ENCODE measurements at regions not wholly inside any gene's neighbourhood (a gene's known extent, or its start where the extent isn't known, plus 50 kb on each side); places are given as distances from the start of the nearest gene placed in this dataset.
"Not testable (repeated sequence)": the region's sequence is repeated elsewhere in the genome, so short reads cannot be mapped to it uniquely, and the experiment has no call there.

DNA sequence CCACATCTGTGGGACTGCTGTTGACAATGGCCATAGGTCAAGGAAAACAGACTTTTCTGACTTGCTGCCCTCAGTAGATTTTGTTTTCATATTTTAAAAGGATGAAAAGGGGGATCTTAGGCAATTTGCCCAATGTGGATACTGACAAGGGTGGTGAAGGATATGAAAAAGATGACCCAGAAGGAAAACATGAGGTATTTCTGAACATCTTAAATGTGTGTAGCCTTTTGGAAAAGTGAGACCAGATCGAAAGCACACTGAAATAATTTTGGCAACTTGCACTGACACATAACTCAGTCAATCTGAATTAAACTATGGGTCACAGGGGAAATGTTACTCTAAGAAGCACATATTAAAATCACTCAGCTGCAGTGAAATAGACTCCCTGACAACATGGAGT lies 1793.0 kb upstream of the ACO1 start:
- DNase-seq (ENCODE audit: insufficient read length, low spot score) = no peak
- no peak for FAIRE-seq

GRCh38 chr9:30597608-30598007 lies 1786.8 kb upstream of the ACO1 start:
- no peak for DNase-seq (ENCODE audit: insufficient read length, low spot score)
- FAIRE-seq = no peak

DNA sequence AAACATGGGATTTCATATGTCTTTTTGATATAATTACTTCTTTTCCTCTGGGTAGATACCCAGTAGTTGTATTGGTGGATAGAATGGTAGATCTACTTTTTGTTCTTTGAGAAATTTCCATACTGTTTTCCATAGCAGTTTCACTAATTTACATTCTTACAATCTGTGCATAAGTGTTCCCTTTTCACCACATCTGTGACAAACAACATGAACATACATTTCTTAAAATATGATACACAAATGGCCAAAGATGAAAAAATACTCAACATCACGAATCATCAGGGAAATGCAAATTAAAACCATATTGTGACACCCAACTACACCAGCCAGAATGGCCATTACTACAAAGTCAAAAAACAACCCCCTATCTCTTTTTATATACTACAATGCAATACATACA lies 1778.5 kb upstream of the ACO1 start:
- FAIRE-seq (no peak), DNase-seq (ENCODE audit: insufficient read length, low spot score) (no peak)

GRCh38 chr9:30609713-30610112 lies 1774.7 kb upstream of the ACO1 start:
- no peak for FAIRE-seq
- DNase-seq (ENCODE audit: insufficient read length, low spot score) = no peak

DNA sequence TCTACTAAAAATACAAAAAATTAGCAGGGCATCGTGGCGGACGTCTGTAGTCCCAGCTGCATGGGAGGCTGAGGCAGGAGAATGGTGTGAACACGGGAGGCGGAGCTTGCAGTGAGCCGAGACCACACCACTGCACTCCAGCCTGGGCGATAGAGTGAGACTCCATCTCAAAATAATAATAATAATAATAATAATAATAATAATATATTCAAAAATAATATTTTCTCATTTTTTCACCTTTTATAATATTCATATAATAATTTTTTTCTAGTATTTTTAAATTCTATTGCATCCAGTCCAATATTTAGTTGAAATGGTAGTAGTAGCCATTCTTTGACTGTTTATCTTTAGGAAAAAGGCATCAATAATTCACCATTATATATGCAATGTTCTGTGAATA lies 1767.7 kb upstream of the ACO1 start:
- not testable (repeated sequence) for DNase-seq (ENCODE audit: insufficient read length, low spot score); FAIRE-seq

DNA sequence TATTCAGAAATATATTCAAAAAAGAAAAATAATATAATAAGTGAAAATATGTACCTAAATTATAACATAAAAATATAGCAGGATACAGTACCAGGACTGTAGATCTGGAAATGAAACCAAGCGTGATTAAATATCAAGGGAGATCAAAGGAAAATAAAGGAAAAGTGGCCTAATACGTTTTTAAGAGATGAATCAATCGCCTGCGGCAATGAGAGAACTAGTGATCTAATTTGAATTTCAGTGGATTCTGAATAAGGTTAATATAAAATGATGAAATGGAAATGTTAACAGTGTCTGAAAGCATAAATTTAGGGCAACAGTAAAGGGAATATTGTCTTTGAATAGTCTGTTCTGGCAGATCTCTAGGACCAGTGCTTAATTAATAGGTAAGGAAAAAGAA lies 1761.9 kb upstream of the ACO1 start:
- FAIRE-seq (no peak), DNase-seq (ENCODE audit: insufficient read length, low spot score) (no peak)

- DNase-seq (ENCODE audit: insufficient read length, low spot score) = no peak
- FAIRE-seq = no peak
These were observed 1755.4 kb upstream of the ACO1 start for GRCh38 chr9:30628915-30629567.

GRCh38 chr9:30630459-30630858 lies 1754.0 kb upstream of the ACO1 start:
- no peak for FAIRE-seq
- DNase-seq (ENCODE audit: insufficient read length, low spot score) = no peak

DNA sequence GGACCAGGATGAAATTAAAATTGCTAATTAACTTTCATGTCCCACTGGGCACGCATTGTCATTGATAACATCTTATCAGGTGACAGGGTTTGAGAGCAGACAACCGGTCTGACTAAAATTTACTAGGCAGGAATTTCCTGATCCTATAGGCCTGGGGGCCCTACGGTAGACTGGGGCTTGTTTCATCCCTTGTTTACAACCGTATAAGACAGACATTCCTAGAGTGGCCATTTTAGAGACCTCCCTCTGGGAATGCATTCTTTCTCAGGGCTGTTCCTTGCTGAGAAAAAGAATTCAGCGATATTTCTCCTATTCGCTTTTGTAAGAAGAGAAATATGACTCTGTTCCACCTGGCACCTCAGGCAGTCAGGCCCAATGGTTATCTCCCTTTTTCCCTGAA lies 1737.8 kb upstream of the ACO1 start:
- not testable (repeated sequence) for DNase-seq (ENCODE audit: insufficient read length, low spot score); FAIRE-seq

GRCh38 chr9:30661925-30662324 lies 1722.5 kb upstream of the ACO1 start:
- no peak for FAIRE-seq

DNA sequence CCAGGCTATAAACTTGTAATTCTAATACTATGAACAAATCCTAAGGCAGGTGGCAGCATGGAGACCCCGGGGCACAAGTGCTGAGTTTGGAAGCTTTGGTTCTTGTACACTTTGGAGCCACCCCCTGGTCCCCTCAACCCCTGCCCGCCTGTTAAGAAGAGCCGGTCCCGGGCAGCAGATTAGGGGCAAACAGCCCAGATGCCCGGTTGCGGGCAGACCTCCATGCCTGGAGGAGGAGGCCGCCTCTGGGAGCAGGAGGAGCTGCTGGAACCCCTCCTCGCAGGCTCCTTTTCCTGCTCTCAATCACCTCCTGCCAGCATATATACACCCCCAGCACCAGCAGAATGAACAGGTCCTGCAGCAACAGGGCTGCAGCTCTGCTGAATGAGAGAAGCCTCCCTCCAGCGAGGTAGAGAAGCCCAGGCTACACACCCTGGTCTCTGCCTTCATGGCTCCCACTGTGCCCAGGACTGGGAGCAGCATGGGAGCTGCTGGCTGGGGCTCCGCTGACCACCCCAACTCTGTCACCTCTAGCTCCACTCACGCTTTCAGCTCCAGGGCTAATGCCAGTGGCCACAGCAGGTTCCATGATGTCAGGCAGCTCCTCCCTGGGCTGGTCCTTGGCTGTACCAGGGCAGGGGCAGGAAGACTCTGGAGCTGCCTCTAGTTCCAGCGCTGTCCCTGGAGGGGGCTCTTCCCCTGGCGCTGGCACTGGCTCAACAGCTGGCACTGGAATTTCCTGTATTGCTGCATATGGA lies 1713.5 kb upstream of the ACO1 start:
- DNase-seq (ENCODE audit: insufficient read length, low spot score) = no peak
- FAIRE-seq = no peak

More at GRCh38 chr9:30661925-30662324, 1722.5 kb upstream of the ACO1 start:
- DNase-seq (ENCODE audit: insufficient read length, low spot score) = no peak

GRCh38 chr9:30673132-30673531 lies 1711.3 kb upstream of the ACO1 start:
- DNase-seq (ENCODE audit: insufficient read length, low spot score) (no peak), FAIRE-seq (no peak)

DNA sequence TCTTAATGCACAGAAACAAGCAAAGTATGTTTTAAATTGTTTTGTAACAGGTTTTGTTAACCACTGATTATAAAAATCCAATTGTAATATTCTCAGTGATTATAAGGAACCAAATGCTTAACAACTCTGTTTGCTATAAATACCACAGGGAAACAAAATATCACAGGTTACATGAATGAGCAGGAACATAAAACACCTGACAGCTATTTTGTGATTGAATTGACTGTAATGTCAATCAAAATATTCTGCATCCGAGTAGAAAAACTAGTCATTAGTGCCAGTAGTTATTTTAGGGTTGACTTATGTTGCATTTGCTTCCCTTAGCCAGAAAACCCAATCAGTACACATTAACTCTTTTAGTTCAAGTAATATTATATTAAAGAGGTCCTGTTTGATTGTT lies 1707.8 kb upstream of the ACO1 start:
- DNase-seq (ENCODE audit: insufficient read length, low spot score) (no peak), FAIRE-seq (no peak)

GRCh38 chr9:30677221-30677620 lies 1707.2 kb upstream of the ACO1 start:
- FAIRE-seq (no peak), DNase-seq (ENCODE audit: insufficient read length, low spot score) (no peak)

- FAIRE-seq = no peak
- no peak for DNase-seq (ENCODE audit: insufficient read length, low spot score)
These were observed 1695.6 kb upstream of the ACO1 start for GRCh38 chr9:30688801-30689200.

DNA sequence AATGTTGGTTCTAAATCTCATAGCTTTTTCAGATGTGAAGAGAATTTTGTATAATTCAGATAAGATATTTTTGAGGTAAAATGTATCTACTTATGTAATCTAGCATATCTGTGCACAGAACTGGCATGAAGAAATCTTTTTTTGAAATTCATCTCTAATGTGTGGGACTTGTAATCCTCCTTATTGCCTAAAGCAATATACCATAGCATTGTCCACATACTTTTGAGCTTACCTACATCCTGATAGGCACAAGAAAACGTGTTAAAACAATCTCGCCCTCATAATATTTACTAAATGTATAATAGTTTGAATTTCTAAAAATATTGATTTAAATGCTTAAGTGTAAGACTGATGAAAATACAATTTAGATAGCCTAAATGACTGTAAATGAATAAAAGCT lies 1686.5 kb upstream of the ACO1 start:
- no peak for DNase-seq (ENCODE audit: insufficient read length, low spot score)

GRCh38 chr9:30711591-30711990 lies 1672.9 kb upstream of the ACO1 start:
- DNase-seq (ENCODE audit: insufficient read length, low spot score) (no peak), FAIRE-seq (no peak)

More for the DNA sequence above, 1686.5 kb upstream of the ACO1 start:
- FAIRE-seq = no peak

- DNase-seq (ENCODE audit: insufficient read length, low spot score) (no peak), FAIRE-seq (no peak)
These were observed 1671.2 kb upstream of the ACO1 start for GRCh38 chr9:30713243-30713642.

GRCh38 chr9:30714389-30714788 lies 1670.1 kb upstream of the ACO1 start:
- FAIRE-seq (no peak), DNase-seq (ENCODE audit: insufficient read length, low spot score) (no peak)

- FAIRE-seq = no peak
- DNase-seq (ENCODE audit: insufficient read length, low spot score) = no peak
These were observed 1666.0 kb upstream of the ACO1 start for GRCh38 chr9:30718483-30718882.

GRCh38 chr9:30722065-30722464 lies 1662.4 kb upstream of the ACO1 start:
- FAIRE-seq (no peak), DNase-seq (ENCODE audit: insufficient read length, low spot score) (no peak)

- FAIRE-seq = no peak
- DNase-seq (ENCODE audit: insufficient read length, low spot score) = no peak
These were observed 1660.8 kb upstream of the ACO1 start for GRCh38 chr9:30723656-30724055.

Data from HTR-8/SVneo (cell line).